ENCODE measurements at regions not wholly inside any gene's neighbourhood (a gene's known extent, or its start where the extent isn't known, plus 50 kb on each side); places are given as distances from the start of the nearest gene placed in this dataset.

GRCh38 chr4:187908079-187908561 is 87.5 kb upstream of the ZFP42 start:
- Histone ChIP-seq H3K9ac (ENCODE audit: low read depth, low read length) (peak overlapping the region; percentile 45; the same call in 1 of the 2 replicates), H3K4me3 (ENCODE audit: insufficient read depth, low read depth, low read length) (no peak overlapping the region), H4K5ac (ENCODE audit: low read depth, low read length) (peak overlapping the region; percentile 95), H3K9me1 (ENCODE audit: insufficient read depth, low read length) (0 out of 2 replicates have a peak, but pooled peaks cover 3% of the 10 kb centered on the region), H3K4me2 (ENCODE audit: low read depth, low read length) (peak overlapping the region; percentile 47; the same call in 1 of the 2 replicates), H4K91ac (ENCODE audit: insufficient read depth, low read depth, low read length) (peak overlapping the region; percentile 87), H3K79me1 (ENCODE audit: low read depth in 1 of 2, low read length in 2 of 2) (no peaks in the 10 kb centered on the region), H2AK9ac (replicated peaks; ENCODE audit: low read depth, low read length, poor library complexity) (peak overlapping the region; percentile 93), H3K36me3 (ENCODE audit: control insufficient read depth, insufficient read depth, low read length) (no peaks in the 10 kb centered on the region), H3K18ac (ENCODE audit: low read depth, low read length) (peak overlapping the region; percentile 97), H4K20me1 (ENCODE audit: insufficient read depth, low read length) (no peaks in the 10 kb centered on the region), H3K27me3 (ENCODE audit: control insufficient read depth, insufficient read depth, low read length) (no peaks in the 10 kb centered on the region), H2BK20ac (ENCODE audit: low read depth, low read length) (peak overlapping the region; percentile 93), H2BK5ac (ENCODE audit: low read depth, low read length, poor library complexity, severe bottlenecking) (peak overlapping the region; percentile 92), H3K9me3 (ENCODE audit: control insufficient read depth, insufficient read depth, low read length) (no peaks in the 10 kb centered on the region), H3K23ac (ENCODE audit: low read depth, low read length) (peak overlapping the region; percentile 85; the same call in 1 of the 2 replicates), H3K27ac (ENCODE audit: insufficient read depth, low read length) (peak overlapping the region; percentile 95), H2BK120ac (ENCODE audit: low read depth, low read length) (peak overlapping the region; percentile 96), H4K8ac (ENCODE audit: low read depth in 2 of 2, low read length in 2 of 2) (peak overlapping the region; percentile 53 to 95; a peak in 3 of 4 replicates), H3K4me1 (ENCODE audit: control insufficient read depth, insufficient read depth, low read length) (peaks cover 6% of the 10 kb centered on the region), H2AFZ (replicated peaks; ENCODE audit: low read length, poor library complexity) (peak overlapping the region; percentile 90), H3K4ac (ENCODE audit: low read depth, low read length) (peak overlapping the region; percentile 94), H3K56ac (ENCODE audit: extremely low read depth, insufficient read depth, low read length) (peak overlapping the region; percentile 36; the same call in 1 of the 2 replicates), H2AK5ac (ENCODE audit: low read depth, low read length) (peak overlapping the region; percentile 90), H2BK15ac (ENCODE audit: low read depth, low read length) (peak overlapping the region; percentile 93), H3K14ac (replicated peaks; ENCODE audit: low read depth, low read length) (peak overlapping the region; percentile 88)
- dilution Hi-C loops (cut with HindIII; ENCODE audit: low sequenced_read_pairs, unreplicated experiment) = no loop called here
- ATAC-seq (ENCODE audit: low read depth) = peak; percentile 81
- ChIA-PET CTCF (interaction anchor here (1.2 kb wide), 1 partner anchor 11 kb away, joined by 3 read pairs; no protein-coding TSS in a partner anchor), POLR2A (ENCODE audit: unreplicated experiment) (no interaction called here)
- DNase-seq = peak; percentile 95
- WGBS, 2 experiments (ENCODE audit: extremely low coverage in 2 of 2, insufficient read length in 1 of 2) = 0% methylated on average over 1 of the region's 6 CpGs; no CpG with 5 or more reads in 1 of the 2 experiments
- peak; percentile 27; the same call in 1 of the 2 replicates for TF ChIP-seq CEBPB (IDR thresholded peaks at IDR 0.05; ENCODE audit: low read depth, low read length)
- TF ChIP-seq SMC3 (IDR thresholded peaks at IDR 0.05; ENCODE audit: low read depth, low read length) = no peak
- peak; percentile 65 for TF ChIP-seq FOS (IDR thresholded peaks at IDR 0.05; ENCODE audit: low read depth, low read length)
- TF ChIP-seq, protein P1, sequence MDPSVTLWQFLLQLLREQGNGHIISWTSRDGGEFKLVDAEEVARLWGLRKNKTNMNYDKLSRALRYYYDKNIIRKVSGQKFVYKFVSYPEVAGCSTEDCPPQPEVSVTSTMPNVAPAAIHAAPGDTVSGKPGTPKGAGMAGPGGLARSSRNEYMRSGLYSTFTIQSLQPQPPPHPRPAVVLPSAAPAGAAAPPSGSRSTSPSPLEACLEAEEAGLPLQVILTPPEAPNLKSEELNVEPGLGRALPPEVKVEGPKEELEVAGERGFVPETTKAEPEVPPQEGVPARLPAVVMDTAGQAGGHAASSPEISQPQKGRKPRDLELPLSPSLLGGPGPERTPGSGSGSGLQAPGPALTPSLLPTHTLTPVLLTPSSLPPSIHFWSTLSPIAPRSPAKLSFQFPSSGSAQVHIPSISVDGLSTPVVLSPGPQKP (IDR thresholded peaks at IDR 0.05; ENCODE audit: borderline replicate concordance, low read depth, low read length) = no peak
- no peak for TF ChIP-seq CHD1 (IDR thresholded peaks at IDR 0.05; ENCODE audit: low read depth, low read length)
- no peak for TF ChIP-seq POLR2A (IDR thresholded peaks at IDR 0.05; ENCODE audit: low read depth, low read length)
- peak; percentile 74; the same call in 1 of the 2 replicates for TF ChIP-seq MAFK (IDR thresholded peaks at IDR 0.05; ENCODE audit: low read depth, low read length)
- TF ChIP-seq BHLHE40 (IDR thresholded peaks at IDR 0.05; ENCODE audit: low read depth, low read length) = peak; percentile 41; the same call in 1 of the 2 replicates
- no peak for TF ChIP-seq RFX5 (IDR thresholded peaks at IDR 0.05; ENCODE audit: low read depth, low read length)
- no TSS peak for BruUV-seq (replicated peaks)
- intact Hi-C loops (cut with micrococcal nuclease) = loop anchor here (10.0 kb wide), 1 partner anchor 1183 kb away; the partner anchor contains the start of gene FAT1
- in situ Hi-C loops (cut with MboI; ENCODE audit: low sequenced_read_pairs) = no loop called here
